Upper lobe of left lung (tissue), 6 donors: ENCODE measurements at regions not wholly inside any gene's neighbourhood (a gene's known extent, or its start where the extent isn't known, plus 50 kb on each side); places are given as distances from the start of the nearest gene placed in this dataset.

ENCODE experiments used
- ATAC-seq, 2 donors: fragments of 200-7000 bp; cut with Tn5 transposase; one replicate each; pipeline ENCODE4 v1.9.1; 2022; ENCODE audit warnings: mild to moderate bottlenecking in 2 of 2, moderate library complexity in 2 of 2; ENCODE audit not compliant: low FRiP score in 2 of 2
- DNase-seq, 2 donors: peaks; one replicate each; pipeline ENCODE4 v3.0.0-alpha.2; 2019 to 2020
- H3K27ac ChIP-seq, 4 donors: fragments of 200-600 bp; sonication (generic); one replicate each; pipeline ENCODE4 v1.5.1; 2016 to 2019
- H3K27me3 ChIP-seq, 4 donors: fragments of 200-600 bp; sonication (generic); one replicate each; pipeline ENCODE4 v1.5.1; 2017 to 2019
- H3K36me3 ChIP-seq, 4 donors: fragments of 200-600 bp; sonication (generic); one replicate each; pipeline ENCODE4 v1.5.1; 2016 to 2019
- H3K4me1 ChIP-seq, 4 donors: fragments of 200-600 bp; sonication (generic); one replicate each; pipeline ENCODE4 v1.5.1; 2018 to 2019
- H3K4me3 ChIP-seq, 4 donors: fragments of 200-600 bp; sonication (generic); one replicate each; pipeline ENCODE4 v1.5.1; 2017 to 2019; ENCODE audit warnings: mild to moderate bottlenecking in 2 of 4, moderate library complexity in 1 of 4
- H3K9me3 ChIP-seq, 4 donors: fragments of 200-600 bp; sonication (generic); one replicate each; pipeline ENCODE4 v1.5.1; 2018 to 2019
- CTCF ChIP-seq, 6 experiments: fragments of 450-650 bp in 4 of 6; fragments of 200-600 bp in 2 of 6; sonication (generic) in 2 of 6; IDR thresholded peaks; one replicate each; pipeline ENCODE4 v1.5.1; 2016 to 2019; ENCODE audit warnings: antibody characterized with exemption in 6 of 6
- EP300 ChIP-seq, 4 donors: sonication (generic); formaldehyde crosslinking; IDR thresholded peaks; one replicate each; pipeline ENCODE4 v1.5.1; 2017; ENCODE audit warnings: antibody characterized with exemption in 4 of 4, control low read depth in 2 of 4
- POLR2A ChIP-seq, 4 donors: fragments of 450-650 bp; IDR thresholded peaks; one replicate each; pipeline ENCODE4 v1.5.1; 2016 to 2017; ENCODE audit warnings: antibody characterized with exemption in 4 of 4, mild to moderate bottlenecking in 2 of 4
- POLR2AphosphoS5 ChIP-seq, 2 donors: sonication (generic); formaldehyde crosslinking; IDR thresholded peaks; one replicate each; pipeline ENCODE4 v1.5.1; 2017; ENCODE audit warnings: antibody characterized with exemption in 2 of 2
- WGBS, 2 donors: methylation state at CpG; one replicate each; pipeline ENCODE4 v1.1.5; 2017 to 2018; 5-methylcytosine and 5-hydroxymethylcytosine counted together
- donor health status: DM: no; HTN: no; CAD: no; lungs with moderate emphysema.
- donor health status: DM: no; HTN: yes; CAD: no; lungs with severe emphysema.

GRCh38 chr13:105984646-105985045 is 550.8 kb downstream of the EFNB2 start:
- no peaks in the 10 kb centered on the region for H3K36me3 ChIP-seq
- DNase-seq (no peak), ATAC-seq (no peak)
- no peak overlapping the region for H3K4me3 ChIP-seq
- H3K27me3 ChIP-seq: no peaks in the 10 kb centered on the region
- 75 to 82% methylated on average over 11 of the region's 11 CpGs for WGBS, 2 donors
- no peak overlapping the region for H3K27ac ChIP-seq
- TF ChIP-seq EP300 (IDR thresholded peaks at IDR 0.05) (no peak), CTCF (IDR thresholded peaks at IDR 0.05) (no peak), POLR2A (IDR thresholded peaks at IDR 0.05) (no peak), POLR2AphosphoS5 (IDR thresholded peaks at IDR 0.05) (no peak)
- no peaks in the 10 kb centered on the region for H3K9me3 ChIP-seq
- no peaks in the 10 kb centered on the region for H3K4me1 ChIP-seq

DNA sequence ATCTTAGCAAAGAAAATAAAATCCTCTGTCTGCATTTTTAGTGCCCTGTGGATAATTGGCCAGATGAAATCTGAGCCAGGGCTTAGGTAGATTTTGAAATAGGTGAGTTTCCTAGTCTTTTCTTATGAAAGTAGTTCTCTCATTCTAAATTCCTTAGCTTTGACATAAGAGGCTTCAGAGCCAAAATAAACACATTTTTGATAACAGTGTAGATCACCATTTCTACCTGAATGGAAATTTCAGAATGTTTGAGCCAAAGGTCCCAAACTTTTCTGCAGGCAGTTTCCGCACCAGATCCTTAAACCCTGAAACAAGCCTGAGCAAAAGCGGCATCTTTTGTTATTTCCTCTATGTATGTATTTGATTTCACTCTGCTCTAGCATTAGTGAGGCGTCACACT is 551.2 kb downstream of the EFNB2 start:
- TF ChIP-seq CTCF (IDR thresholded peaks at IDR 0.05) (no peak), POLR2A (IDR thresholded peaks at IDR 0.05) (no peak), EP300 (IDR thresholded peaks at IDR 0.05) (no peak), POLR2AphosphoS5 (IDR thresholded peaks at IDR 0.05) (no peak)
- ATAC-seq (no peak), DNase-seq (no peak)
- no peaks in the 10 kb centered on the region for H3K4me1 ChIP-seq
- H3K9me3 ChIP-seq: no peaks in the 10 kb centered on the region
- no peaks in the 10 kb centered on the region for H3K27me3 ChIP-seq
- WGBS, 2 donors: 75 to 78% methylated on average over 3 of the region's 3 CpGs
- H3K27ac ChIP-seq: no peak overlapping the region
- H3K4me3 ChIP-seq: no peak overlapping the region
- H3K36me3 ChIP-seq: no peaks in the 10 kb centered on the region

DNA sequence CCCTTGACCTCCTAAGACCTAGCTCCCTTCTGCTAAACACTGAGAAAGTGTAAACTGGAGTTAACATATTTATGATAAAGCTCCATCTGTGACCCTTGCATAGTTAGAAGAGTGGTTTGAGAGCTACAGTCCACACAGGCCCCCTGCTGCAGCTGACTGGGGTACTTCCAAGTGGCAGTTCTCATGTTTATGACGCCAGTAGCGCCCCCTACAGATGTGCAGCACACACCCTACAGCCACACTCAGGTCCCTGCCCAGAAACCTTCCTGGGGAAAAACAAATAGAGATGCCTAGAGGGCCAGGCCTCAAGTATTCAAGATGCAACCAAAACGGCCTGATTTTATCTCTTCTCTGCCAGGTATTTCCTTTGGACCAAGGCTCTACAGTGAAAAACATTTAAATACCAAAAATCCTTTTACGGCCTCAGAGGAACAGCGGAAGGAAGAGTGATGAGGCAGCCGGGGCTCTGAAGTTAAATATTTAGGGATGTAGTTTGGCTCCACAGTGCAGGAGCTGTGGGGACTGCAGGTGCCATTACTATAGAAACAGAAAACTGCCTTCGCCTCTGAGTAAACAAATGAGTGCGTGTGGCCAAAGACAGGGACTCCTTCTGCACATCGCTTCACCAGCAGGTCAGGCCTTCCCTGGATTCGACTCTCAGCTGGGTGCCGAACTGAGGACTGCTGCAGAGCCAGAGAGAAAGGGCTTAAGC is 553.1 kb downstream of the EFNB2 start:
- ATAC-seq: no peak
- WGBS, 2 donors: 71 to 77% methylated on average over 11 of the region's 11 CpGs
- H3K36me3 ChIP-seq: no peaks in the 10 kb centered on the region

DNA sequence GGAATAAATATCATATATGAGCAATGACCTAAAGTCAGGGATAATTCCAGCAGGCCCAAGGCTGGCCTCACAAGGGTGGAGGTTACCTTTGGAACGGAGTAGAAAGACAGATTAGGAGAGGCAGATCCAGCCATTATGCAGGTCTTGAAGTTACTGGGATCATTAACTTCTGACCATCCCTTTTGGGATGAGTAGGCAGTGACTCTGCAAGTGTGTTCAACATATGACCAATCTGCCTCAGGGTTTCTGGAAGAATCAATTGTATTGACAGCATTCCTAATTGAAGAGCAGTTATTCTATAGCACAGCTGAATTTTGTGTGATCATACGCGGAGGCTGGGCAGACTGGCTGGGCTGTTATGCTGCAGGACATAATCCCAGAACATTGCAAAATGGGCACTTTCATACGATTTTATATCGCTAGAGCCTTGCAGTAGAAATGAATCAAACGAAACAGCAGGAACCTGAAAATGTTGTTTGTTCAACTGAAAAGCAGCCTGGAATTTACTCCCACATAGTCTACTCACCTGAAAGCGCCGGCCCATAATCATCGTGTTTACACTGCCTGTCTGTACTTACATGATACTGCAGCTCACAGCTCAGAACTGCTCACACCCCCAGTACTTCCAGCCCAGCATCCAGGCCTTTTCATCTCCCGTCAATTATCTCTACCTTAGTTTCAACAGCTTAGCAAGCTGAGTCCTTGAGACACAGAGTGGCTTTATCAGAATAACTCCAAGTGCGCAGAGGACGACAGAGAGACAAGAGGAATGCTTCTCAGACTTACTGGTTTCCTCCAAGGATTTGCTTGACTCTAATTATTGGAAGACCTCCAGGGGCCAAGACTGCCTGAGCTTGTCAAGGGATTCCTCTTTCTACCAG is 556.1 kb downstream of the EFNB2 start:
- no peaks in the 10 kb centered on the region for H3K36me3 ChIP-seq
- H3K4me1 ChIP-seq: no peaks in the 10 kb centered on the region
- ATAC-seq (peak; percentile 43 to 48), DNase-seq (no peak)
- H3K4me3 ChIP-seq: no peak overlapping the region
- TF ChIP-seq POLR2AphosphoS5 (IDR thresholded peaks at IDR 0.05): no peak
- TF ChIP-seq POLR2A (IDR thresholded peaks at IDR 0.05): no peak
- TF ChIP-seq EP300 (IDR thresholded peaks at IDR 0.05): no peak
- no peak for TF ChIP-seq CTCF (IDR thresholded peaks at IDR 0.05)
- no peak overlapping the region for H3K27ac ChIP-seq
- 68 to 77% methylated on average over 12 of the region's 12 CpGs for WGBS, 2 donors
- no peaks in the 10 kb centered on the region for H3K9me3 ChIP-seq
- no peaks in the 10 kb centered on the region for H3K27me3 ChIP-seq

More for the DNA sequence above, 553.1 kb downstream of the EFNB2 start:
- no peak overlapping the region for H3K27ac ChIP-seq
- no peaks in the 10 kb centered on the region for H3K4me1 ChIP-seq
- no peaks in the 10 kb centered on the region for H3K27me3 ChIP-seq
- H3K9me3 ChIP-seq: no peaks in the 10 kb centered on the region
- no peak overlapping the region for H3K4me3 ChIP-seq
- TF ChIP-seq CTCF (IDR thresholded peaks at IDR 0.05): no peak
- no peak for TF ChIP-seq POLR2AphosphoS5 (IDR thresholded peaks at IDR 0.05)
- no peak for TF ChIP-seq POLR2A (IDR thresholded peaks at IDR 0.05)
- no peak for TF ChIP-seq EP300 (IDR thresholded peaks at IDR 0.05)
- DNase-seq: no peak
